Caco-2 (cell line): ENCODE measurements at regions not wholly inside any gene's neighbourhood (a gene's known extent, or its start where the extent isn't known, plus 50 kb on each side); places are given as distances from the start of the nearest gene placed in this dataset.

Experiments used
- BruUV-seq: library from RNA; stranded (reverse); fragments of 400-500 nt; replicated peaks from 2 replicates; lab custom pipeline; 2021; lab: Mats Ljungman, UMichigan
- CTCF ChIA-PET: fragments of 300-600 bp; sonication (Branson Sonifier 250); formaldehyde crosslinking; loops from one replicate; lab custom pipeline; 2022; ENCODE audit warnings: antibody characterized with exemption; lab: Charles Lee
- POLR2A ChIA-PET: fragments of 300-600 bp; sonication (Branson Sonifier 250); formaldehyde crosslinking; loops from one replicate; lab custom pipeline; 2022; ENCODE audit warnings: antibody characterized with exemption; lab: Charles Lee
- DNase-seq, 2 experiments: peaks; one replicate each; pipeline versions ENCODE4 v3.0.0 to v3.0.0-alpha.2; 2020 to 2022
- H3K27me3 ChIP-seq: replicated peaks from 2 replicates; pipeline ENCODE4 v1.6.0; 2011; ENCODE audit warnings: low read length; ENCODE audit not compliant: control insufficient read depth, insufficient read depth
- H3K36me3 ChIP-seq: 2 replicates; pipeline ENCODE4 v1.5.1; 2011; ENCODE audit warnings: low read length; ENCODE audit not compliant: control insufficient read depth, insufficient read depth
- H3K4me1 ChIP-seq: fragments of 250-450 bp; sonication (Bioruptor Pico); 2 replicates; pipeline ENCODE4 v1.5.1; 2020; ENCODE audit warnings: mild to moderate bottlenecking
- H3K4me3 ChIP-seq: 2 replicates; pipeline ENCODE4 v1.5.1; 2011; ENCODE audit warnings: low read depth, mild to moderate bottlenecking, control low read depth, low read length
- H3K9me3 ChIP-seq: fragments of 250-450 bp; sonication (Bioruptor Pico); 2 replicates; pipeline ENCODE4 v1.5.1; 2020; ENCODE audit warnings: mild to moderate bottlenecking, moderate library complexity
- H3K27ac Mint-ChIP-seq: one replicate; pipeline ENCODE4 v1.8.0; 2022; ENCODE audit warnings: mixed read lengths; ENCODE audit not compliant: unreplicated experiment
- H3K27me3 Mint-ChIP-seq: one replicate; pipeline ENCODE4 v1.8.0; 2022; ENCODE audit warnings: mixed read lengths; ENCODE audit not compliant: insufficient read depth, unreplicated experiment
- H3K36me3 Mint-ChIP-seq: one replicate; pipeline ENCODE4 v1.8.0; 2022; ENCODE audit warnings: mild to moderate bottlenecking, mixed read lengths; ENCODE audit not compliant: insufficient read depth, unreplicated experiment
- H3K4me1 Mint-ChIP-seq: one replicate; pipeline ENCODE4 v1.8.0; 2022; ENCODE audit warnings: low read depth, mixed read lengths; ENCODE audit not compliant: unreplicated experiment
- H3K4me3 Mint-ChIP-seq: one replicate; pipeline ENCODE4 v1.8.0; 2022; ENCODE audit warnings: mild to moderate bottlenecking, moderate library complexity, mixed read lengths; ENCODE audit not compliant: unreplicated experiment
- H3K9me3 Mint-ChIP-seq: one replicate; pipeline ENCODE4 v1.8.0; 2022; ENCODE audit warnings: mixed read lengths; ENCODE audit not compliant: unreplicated experiment
- CTCF ChIP-seq, 2 experiments: fragments of 200-600 bp in 1 of 2; IDR thresholded peaks; 1 replicate in 1 of 2; 2 replicates in 1 of 2; pipeline versions ENCODE4 v1.5.1 to v1.8.0; 2011 to 2022; ENCODE audit warnings: antibody characterized with exemption in 1 of 2, control low read depth in 1 of 2, inconsistent platforms in 1 of 2, low read depth in 1 of 2, low read length in 1 of 2, mild to moderate bottlenecking in 1 of 2, moderate library complexity in 1 of 2; ENCODE audit not compliant: insufficient read depth in 1 of 2, severe bottlenecking in 1 of 2, unreplicated experiment in 1 of 2
- intact Hi-C: fragments of 100-400 bp; cut with micrococcal nuclease; formaldehyde crosslinking; loops from one replicate; pipeline ENCODE4 v1.10.0; 2022; ENCODE audit not compliant: unreplicated experiment

GRCh38 chr13:80109303-80109702, 231.6 kb downstream of the SPRY2 start:
- BruUV-seq = no TSS peak
- H3K27me3 Mint-ChIP-seq = no peaks in the 10 kb centered on the region

GRCh38 chr13:80105350-80105749, 235.6 kb downstream of the SPRY2 start:
- Mint-ChIP-seq H3K4me1 (peaks cover 12% of the 10 kb centered on the region), H3K36me3 (no peaks in the 10 kb centered on the region), H3K4me3 (no peak overlapping the region), H3K27me3 (no peaks in the 10 kb centered on the region), H3K27ac (no peak overlapping the region), H3K9me3 (peaks cover 11% of the 10 kb centered on the region)
- Histone ChIP-seq H3K4me3 (no peak overlapping the region), H3K27me3 (no peaks in the 10 kb centered on the region), H3K4me1 (peaks cover 10% of the 10 kb centered on the region), H3K36me3 (no peaks in the 10 kb centered on the region), H3K9me3 (no peaks in the 10 kb centered on the region)
- no peak for TF ChIP-seq CTCF (IDR thresholded peaks at IDR 0.05; ENCODE audit: insufficient read depth in 1 of 2, low read depth in 1 of 2, low read length in 1 of 2, severe bottlenecking in 1 of 2, unreplicated experiment in 1 of 2)
- ChIA-PET CTCF (interaction anchor here (0.7 kb wide), 1 partner anchor 14 kb away, joined by 3 read pairs; no protein-coding TSS in a partner anchor), POLR2A (no interaction called here)
- no peak for DNase-seq
- intact Hi-C loops = no loop called here
- BruUV-seq = no TSS peak

More at GRCh38 chr13:80109303-80109702, 231.6 kb downstream of the SPRY2 start:
- Mint-ChIP-seq H3K36me3 (no peaks in the 10 kb centered on the region), H3K9me3 (peaks cover 11% of the 10 kb centered on the region), H3K27ac (no peak overlapping the region), H3K4me3 (no peak overlapping the region), H3K4me1 (peaks cover 12% of the 10 kb centered on the region)
- no peak for DNase-seq
- H3K36me3 ChIP-seq = no peaks in the 10 kb centered on the region
- H3K27me3 ChIP-seq = no peaks in the 10 kb centered on the region
- intact Hi-C loops = no loop called here
- H3K9me3 ChIP-seq = no peaks in the 10 kb centered on the region
- POLR2A ChIA-PET = no interaction called here
- TF ChIP-seq CTCF (IDR thresholded peaks at IDR 0.05; ENCODE audit: insufficient read depth in 1 of 2, low read depth in 1 of 2, low read length in 1 of 2, severe bottlenecking in 1 of 2, unreplicated experiment in 1 of 2) = no peak
- no peaks in the 10 kb centered on the region for H3K4me1 ChIP-seq
- H3K4me3 ChIP-seq = no peak overlapping the region
- CTCF ChIA-PET = no interaction called here

- intact Hi-C loops = no loop called here
- Mint-ChIP-seq H3K9me3 (no peaks in the 10 kb centered on the region), H3K36me3 (no peaks in the 10 kb centered on the region), H3K27ac (no peak overlapping the region), H3K4me1 (no peaks in the 10 kb centered on the region), H3K4me3 (no peak overlapping the region), H3K27me3 (no peaks in the 10 kb centered on the region)
- no peaks in the 10 kb centered on the region for H3K36me3 ChIP-seq
- no peaks in the 10 kb centered on the region for H3K27me3 ChIP-seq
- no TSS peak for BruUV-seq
- CTCF ChIA-PET = no interaction called here
- H3K9me3 ChIP-seq = no peaks in the 10 kb centered on the region
- H3K4me3 ChIP-seq = no peak overlapping the region
- no peak for TF ChIP-seq CTCF (IDR thresholded peaks at IDR 0.05; ENCODE audit: insufficient read depth in 1 of 2, low read depth in 1 of 2, low read length in 1 of 2, severe bottlenecking in 1 of 2, unreplicated experiment in 1 of 2)
- peaks cover 10% of the 10 kb centered on the region for H3K4me1 ChIP-seq
- POLR2A ChIA-PET = no interaction called here
- no peak for DNase-seq
Measured at GRCh38 chr13:80101040-80101439, 239.9 kb downstream of the SPRY2 start.
